WTC11 (cell line): ENCODE measurements at regions not wholly inside any gene's neighbourhood (a gene's known extent, or its start where the extent isn't known, plus 50 kb on each side); places are given as distances from the start of the nearest gene placed in this dataset.

Source experiments
- FOXJ3 ChIP-seq: sonication (generic); formaldehyde crosslinking; IDR thresholded peaks from 2 replicates; pipeline ENCODE4 v1.9.0; 2021; ENCODE audit warnings: missing genetic modification reagents, mild to moderate bottlenecking, borderline replicate concordance
- NR1H2 ChIP-seq: sonication (generic); formaldehyde crosslinking; IDR thresholded peaks from 2 replicates; pipeline ENCODE4 v1.9.0; 2021; ENCODE audit warnings: mild to moderate bottlenecking, moderate library complexity, missing genetic modification reagents
- SMAD3 ChIP-seq: sonication (generic); formaldehyde crosslinking; IDR thresholded peaks from 2 replicates; pipeline ENCODE4 v1.8.0; 2022; ENCODE audit warnings: missing genetic modification reagents, mild to moderate bottlenecking, borderline replicate concordance
- SP1 ChIP-seq: sonication (generic); formaldehyde crosslinking; conservative IDR thresholded peaks from 2 replicates; pipeline ENCODE4 v1.8.1; 2022; ENCODE audit warnings: missing genetic modification reagents
- ZBTB21 ChIP-seq: sonication (generic); formaldehyde crosslinking; IDR thresholded peaks from 2 replicates; pipeline ENCODE4 v1.8.1; 2023; ENCODE audit warnings: mild to moderate bottlenecking, missing genetic modification reagents, borderline replicate concordance
- TF ChIP-seq, protein P1 (sequence below): sonication (generic); formaldehyde crosslinking; IDR thresholded peaks from 2 replicates; pipeline ENCODE4 v1.8.1; 2022; ENCODE audit warnings: low read depth, missing genetic modification reagents, borderline replicate concordance
- TF ChIP-seq, protein P2 (sequence below): fragments of 200-600 bp; IDR thresholded peaks from 2 replicates; pipeline ENCODE4 v1.8.0; 2022; ENCODE audit warnings: antibody characterized with exemption
- TF ChIP-seq, protein P3 (sequence below): sonication (generic); formaldehyde crosslinking; IDR thresholded peaks from 2 replicates; pipeline ENCODE4 v1.8.0; 2022; ENCODE audit warnings: missing genetic modification reagents

DNA sequence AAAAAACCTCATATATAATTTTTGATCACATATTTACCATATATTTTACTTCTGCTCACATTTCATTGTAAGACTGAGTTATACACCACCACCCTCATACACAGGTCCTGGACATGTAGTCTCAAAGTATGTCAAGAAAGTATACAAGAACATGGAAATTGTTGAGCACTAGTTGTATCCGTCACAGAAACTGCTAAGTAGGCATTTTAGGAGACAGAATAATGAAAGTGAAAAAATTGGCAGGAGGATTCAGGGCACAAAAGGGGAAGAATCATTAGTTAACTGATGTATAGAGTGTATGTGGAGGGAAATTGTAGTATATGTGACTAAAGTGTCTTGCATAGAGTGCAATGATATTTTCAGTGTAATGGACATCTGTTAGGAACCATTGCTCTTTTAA lies 458.8 kb downstream of the TFAP2B start:
- no peak for TF ChIP-seq SP1 (CRISPR knock-in tag)
- TF ChIP-seq, protein P1, sequence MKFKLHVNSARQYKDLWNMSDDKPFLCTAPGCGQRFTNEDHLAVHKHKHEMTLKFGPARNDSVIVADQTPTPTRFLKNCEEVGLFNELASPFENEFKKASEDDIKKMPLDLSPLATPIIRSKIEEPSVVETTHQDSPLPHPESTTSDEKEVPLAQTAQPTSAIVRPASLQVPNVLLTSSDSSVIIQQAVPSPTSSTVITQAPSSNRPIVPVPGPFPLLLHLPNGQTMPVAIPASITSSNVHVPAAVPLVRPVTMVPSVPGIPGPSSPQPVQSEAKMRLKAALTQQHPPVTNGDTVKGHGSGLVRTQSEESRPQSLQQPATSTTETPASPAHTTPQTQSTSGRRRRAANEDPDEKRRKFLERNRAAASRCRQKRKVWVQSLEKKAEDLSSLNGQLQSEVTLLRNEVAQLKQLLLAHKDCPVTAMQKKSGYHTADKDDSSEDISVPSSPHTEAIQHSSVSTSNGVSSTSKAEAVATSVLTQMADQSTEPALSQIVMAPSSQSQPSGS = no peak
- no peak for TF ChIP-seq SMAD3 (CRISPR knock-in tag)
- TF ChIP-seq, protein P2, sequence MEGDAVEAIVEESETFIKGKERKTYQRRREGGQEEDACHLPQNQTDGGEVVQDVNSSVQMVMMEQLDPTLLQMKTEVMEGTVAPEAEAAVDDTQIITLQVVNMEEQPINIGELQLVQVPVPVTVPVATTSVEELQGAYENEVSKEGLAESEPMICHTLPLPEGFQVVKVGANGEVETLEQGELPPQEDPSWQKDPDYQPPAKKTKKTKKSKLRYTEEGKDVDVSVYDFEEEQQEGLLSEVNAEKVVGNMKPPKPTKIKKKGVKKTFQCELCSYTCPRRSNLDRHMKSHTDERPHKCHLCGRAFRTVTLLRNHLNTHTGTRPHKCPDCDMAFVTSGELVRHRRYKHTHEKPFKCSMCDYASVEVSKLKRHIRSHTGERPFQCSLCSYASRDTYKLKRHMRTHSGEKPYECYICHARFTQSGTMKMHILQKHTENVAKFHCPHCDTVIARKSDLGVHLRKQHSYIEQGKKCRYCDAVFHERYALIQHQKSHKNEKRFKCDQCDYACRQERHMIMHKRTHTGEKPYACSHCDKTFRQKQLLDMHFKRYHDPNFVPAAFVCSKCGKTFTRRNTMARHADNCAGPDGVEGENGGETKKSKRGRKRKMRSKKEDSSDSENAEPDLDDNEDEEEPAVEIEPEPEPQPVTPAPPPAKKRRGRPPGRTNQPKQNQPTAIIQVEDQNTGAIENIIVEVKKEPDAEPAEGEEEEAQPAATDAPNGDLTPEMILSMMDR = no peak
- no peak for TF ChIP-seq FOXJ3 (CRISPR knock-in tag)
- TF ChIP-seq, protein P3, sequence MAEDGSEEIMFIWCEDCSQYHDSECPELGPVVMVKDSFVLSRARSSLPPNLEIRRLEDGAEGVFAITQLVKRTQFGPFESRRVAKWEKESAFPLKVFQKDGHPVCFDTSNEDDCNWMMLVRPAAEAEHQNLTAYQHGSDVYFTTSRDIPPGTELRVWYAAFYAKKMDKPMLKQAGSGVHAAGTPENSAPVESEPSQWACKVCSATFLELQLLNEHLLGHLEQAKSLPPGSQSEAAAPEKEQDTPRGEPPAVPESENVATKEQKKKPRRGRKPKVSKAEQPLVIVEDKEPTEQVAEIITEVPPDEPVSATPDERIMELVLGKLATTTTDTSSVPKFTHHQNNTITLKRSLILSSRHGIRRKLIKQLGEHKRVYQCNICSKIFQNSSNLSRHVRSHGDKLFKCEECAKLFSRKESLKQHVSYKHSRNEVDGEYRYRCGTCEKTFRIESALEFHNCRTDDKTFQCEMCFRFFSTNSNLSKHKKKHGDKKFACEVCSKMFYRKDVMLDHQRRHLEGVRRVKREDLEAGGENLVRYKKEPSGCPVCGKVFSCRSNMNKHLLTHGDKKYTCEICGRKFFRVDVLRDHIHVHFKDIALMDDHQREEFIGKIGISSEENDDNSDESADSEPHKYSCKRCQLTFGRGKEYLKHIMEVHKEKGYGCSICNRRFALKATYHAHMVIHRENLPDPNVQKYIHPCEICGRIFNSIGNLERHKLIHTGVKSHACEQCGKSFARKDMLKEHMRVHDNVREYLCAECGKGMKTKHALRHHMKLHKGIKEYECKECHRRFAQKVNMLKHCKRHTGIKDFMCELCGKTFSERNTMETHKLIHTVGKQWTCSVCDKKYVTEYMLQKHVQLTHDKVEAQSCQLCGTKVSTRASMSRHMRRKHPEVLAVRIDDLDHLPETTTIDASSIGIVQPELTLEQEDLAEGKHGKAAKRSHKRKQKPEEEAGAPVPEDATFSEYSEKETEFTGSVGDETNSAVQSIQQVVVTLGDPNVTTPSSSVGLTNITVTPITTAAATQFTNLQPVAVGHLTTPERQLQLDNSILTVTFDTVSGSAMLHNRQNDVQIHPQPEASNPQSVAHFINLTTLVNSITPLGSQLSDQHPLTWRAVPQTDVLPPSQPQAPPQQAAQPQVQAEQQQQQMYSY (CRISPR knock-in tag) = no peak
- no peak for TF ChIP-seq ZBTB21 (CRISPR knock-in tag)
- no peak for TF ChIP-seq NR1H2 (CRISPR knock-in tag)
